Mesendoderm (in vitro differentiated cells): ENCODE measurements at regions not wholly inside any gene's neighbourhood (a gene's known extent, or its start where the extent isn't known, plus 50 kb on each side); places are given as distances from the start of the nearest gene placed in this dataset.

Source experiments
- DNase-seq: peaks from one replicate; pipeline ENCODE4 v3.0.0; 2013
- H2AK5ac ChIP-seq: 2 replicates; pipeline ENCODE4 v1.6.1; 2013; ENCODE audit warnings: low read length, inconsistent platforms
- H2BK120ac ChIP-seq: 2 replicates; pipeline ENCODE4 v1.6.1; 2013; ENCODE audit warnings: low read depth, mild to moderate bottlenecking, low read length, moderate library complexity, mixed read lengths
- H2BK15ac ChIP-seq: replicated peaks from 2 replicates; pipeline ENCODE4 v1.6.1; 2013; ENCODE audit warnings: low read depth, mild to moderate bottlenecking, moderate library complexity
- H2BK5ac ChIP-seq: 2 replicates; pipeline ENCODE4 v1.6.1; 2013; ENCODE audit warnings: low read length, inconsistent platforms
- H3K18ac ChIP-seq: 2 replicates; pipeline ENCODE4 v1.6.1; 2013; ENCODE audit warnings: mild to moderate bottlenecking, low read length, mixed read lengths
- H3K23ac ChIP-seq: one replicate; pipeline ENCODE4 v1.6.1; 2013; ENCODE audit warnings: low read length
- H3K27ac ChIP-seq: 2 replicates; pipeline ENCODE4 v1.5.1; 2013; ENCODE audit warnings: low read depth, mild to moderate bottlenecking, inconsistent platforms, low read length, moderate library complexity
- H3K27me3 ChIP-seq: 2 replicates; pipeline ENCODE4 v1.6.1; 2013; ENCODE audit warnings: low read length, control low read depth, mild to moderate bottlenecking, inconsistent platforms; ENCODE audit not compliant: insufficient read depth, poor library complexity
- H3K36me3 ChIP-seq: 2 replicates; pipeline ENCODE4 v1.6.1; 2013; ENCODE audit warnings: low read length, inconsistent platforms; ENCODE audit not compliant: control insufficient read depth, insufficient read depth
- H3K4ac ChIP-seq: one replicate; pipeline ENCODE4 v1.6.1; 2013; ENCODE audit warnings: low read depth, mild to moderate bottlenecking, low read length, moderate library complexity
- H3K4me1 ChIP-seq: 2 replicates; pipeline ENCODE4 v1.6.1; 2013; ENCODE audit warnings: low read depth, low read length, inconsistent platforms; ENCODE audit not compliant: control insufficient read depth
- H3K4me2 ChIP-seq: 2 replicates; pipeline ENCODE4 v1.6.1; 2013; ENCODE audit warnings: low read length
- H3K4me3 ChIP-seq: 2 replicates; pipeline ENCODE4 v1.5.1; 2013; ENCODE audit warnings: mild to moderate bottlenecking, low read length
- H3K56ac ChIP-seq: one replicate; pipeline ENCODE4 v1.6.1; 2013; ENCODE audit warnings: low read length
- H3K79me1 ChIP-seq: 2 replicates; pipeline ENCODE4 v1.6.1; 2013; ENCODE audit warnings: low read length, inconsistent platforms
- H3K79me2 ChIP-seq: 2 replicates; pipeline ENCODE4 v1.6.1; 2013; ENCODE audit warnings: mild to moderate bottlenecking, low read length; ENCODE audit not compliant: control insufficient read depth, insufficient read depth
- H3K9ac ChIP-seq: 2 replicates; pipeline ENCODE4 v1.6.1; 2013; ENCODE audit warnings: low read length, inconsistent platforms
- H4K5ac ChIP-seq: one replicate; pipeline ENCODE4 v1.6.1; 2013; ENCODE audit warnings: low read length
- H4K8ac ChIP-seq: one replicate; pipeline ENCODE4 v1.6.1; 2013; ENCODE audit warnings: low read depth, mild to moderate bottlenecking, control low read depth, low read length, moderate library complexity
- WGBS: extraction: QIAGEN DNeasy Blood & Tissue Kit; methylation state at CpG from one replicate; pipeline ENCODE4 v1.1.7; 2013; ENCODE audit warnings: low lambda C conversion rate, missing lambda C conversion rate; ENCODE audit not compliant: insufficient coverage; ENCODE audit errors: extremely low coverage; 5-methylcytosine and 5-hydroxymethylcytosine counted together

- DNase-seq: peak; percentile 67
- no peak overlapping the region for H3K56ac ChIP-seq
- no peak overlapping the region for H2AK5ac ChIP-seq
- H3K36me3 ChIP-seq: no peaks in the 10 kb centered on the region
- H3K79me2 ChIP-seq: no peaks in the 10 kb centered on the region
- H3K9ac ChIP-seq: no peak overlapping the region
- no peaks in the 10 kb centered on the region for H3K79me1 ChIP-seq
- H2BK120ac ChIP-seq: no peak overlapping the region
- H4K5ac ChIP-seq: no peak overlapping the region
- no peak overlapping the region for H4K8ac ChIP-seq
- no peak overlapping the region for H3K18ac ChIP-seq
- H2BK15ac ChIP-seq: no peak overlapping the region
- H3K4me1 ChIP-seq: no peaks in the 10 kb centered on the region
- no peak overlapping the region for H3K4ac ChIP-seq
- H3K27me3 ChIP-seq: no peaks in the 10 kb centered on the region
- no peak overlapping the region for H3K4me2 ChIP-seq
- no peak overlapping the region for H3K27ac ChIP-seq
- H2BK5ac ChIP-seq: no peak overlapping the region
- no peak overlapping the region for H3K4me3 ChIP-seq
- H3K23ac ChIP-seq: no peak overlapping the region
- no CpG with 5 or more reads among the region's 2 CpGs for WGBS
These were observed 220.5 kb upstream of the ATXN7L3B start for GRCh38 chr12:74317078-74317601.

- Histone ChIP-seq H3K4me1 (no peaks in the 10 kb centered on the region), H3K23ac (no peak overlapping the region), H2BK120ac (no peak overlapping the region), H3K4me2 (no peak overlapping the region), H3K36me3 (no peaks in the 10 kb centered on the region), H3K4me3 (no peak overlapping the region), H3K9ac (no peak overlapping the region), H2BK15ac (no peak overlapping the region), H2AK5ac (no peak overlapping the region), H3K79me2 (no peaks in the 10 kb centered on the region), H2BK5ac (no peak overlapping the region), H3K27me3 (no peaks in the 10 kb centered on the region), H3K27ac (no peak overlapping the region), H4K5ac (no peak overlapping the region), H3K4ac (no peak overlapping the region), H3K79me1 (no peaks in the 10 kb centered on the region), H4K8ac (no peak overlapping the region), H3K56ac (no peak overlapping the region), H3K18ac (no peak overlapping the region)
- no peak for DNase-seq
- WGBS: no CpG with 5 or more reads among the region's 1 CpG
These were observed 219.9 kb upstream of the ATXN7L3B start for GRCh38 chr12:74317741-74318140.

GRCh38 chr12:74319886-74320285 is 217.7 kb upstream of the ATXN7L3B start:
- Histone ChIP-seq H3K4me2 (no peak overlapping the region), H3K27ac (no peak overlapping the region), H4K5ac (no peak overlapping the region), H2BK5ac (no peak overlapping the region), H3K79me2 (no peaks in the 10 kb centered on the region), H3K23ac (no peak overlapping the region), H3K4me1 (no peaks in the 10 kb centered on the region), H3K79me1 (no peaks in the 10 kb centered on the region), H2BK15ac (no peak overlapping the region), H3K18ac (no peak overlapping the region), H3K56ac (peak overlapping the region; percentile 25), H2BK120ac (no peak overlapping the region), H2AK5ac (no peak overlapping the region), H4K8ac (no peak overlapping the region), H3K9ac (no peak overlapping the region), H3K36me3 (no peaks in the 10 kb centered on the region), H3K4ac (no peak overlapping the region), H3K27me3 (no peaks in the 10 kb centered on the region), H3K4me3 (no peak overlapping the region)
- no peak for DNase-seq
- WGBS: no CpG with 5 or more reads among the region's 5 CpGs

GRCh38 chr12:74321381-74321780 is 216.3 kb upstream of the ATXN7L3B start:
- Histone ChIP-seq H3K23ac (no peak overlapping the region), H2BK15ac (no peak overlapping the region), H3K27me3 (no peaks in the 10 kb centered on the region), H3K27ac (no peak overlapping the region), H3K36me3 (no peaks in the 10 kb centered on the region), H4K8ac (no peak overlapping the region), H3K56ac (no peak overlapping the region), H2BK5ac (no peak overlapping the region), H3K4me2 (no peak overlapping the region), H3K9ac (no peak overlapping the region), H3K79me2 (no peaks in the 10 kb centered on the region), H3K4ac (no peak overlapping the region), H3K18ac (no peak overlapping the region), H2AK5ac (no peak overlapping the region), H3K4me3 (no peak overlapping the region), H4K5ac (no peak overlapping the region), H3K79me1 (no peaks in the 10 kb centered on the region), H3K4me1 (no peaks in the 10 kb centered on the region), H2BK120ac (no peak overlapping the region)
- no CpG with 5 or more reads among the region's 6 CpGs for WGBS
- DNase-seq: no peak

GRCh38 chr12:74322792-74323191 is 214.8 kb upstream of the ATXN7L3B start:
- Histone ChIP-seq H3K79me2 (no peaks in the 10 kb centered on the region), H3K79me1 (no peaks in the 10 kb centered on the region), H3K9ac (no peak overlapping the region), H3K4me1 (no peaks in the 10 kb centered on the region), H2BK120ac (no peak overlapping the region), H3K18ac (no peak overlapping the region), H3K56ac (no peak overlapping the region), H3K23ac (no peak overlapping the region), H3K27me3 (no peaks in the 10 kb centered on the region), H2BK5ac (no peak overlapping the region), H3K27ac (no peak overlapping the region), H4K8ac (no peak overlapping the region), H3K4me3 (no peak overlapping the region), H4K5ac (no peak overlapping the region), H3K4ac (no peak overlapping the region), H3K4me2 (no peak overlapping the region), H2AK5ac (no peak overlapping the region), H2BK15ac (no peak overlapping the region), H3K36me3 (no peaks in the 10 kb centered on the region)
- no peak for DNase-seq
- no CpG with 5 or more reads among the region's 2 CpGs for WGBS

GRCh38 chr12:74328623-74329022 is 209.0 kb upstream of the ATXN7L3B start:
- no peak overlapping the region for H3K18ac ChIP-seq
- no peak overlapping the region for H3K9ac ChIP-seq
- no peak overlapping the region for H2BK120ac ChIP-seq
- no peak overlapping the region for H3K56ac ChIP-seq
- no peak overlapping the region for H4K5ac ChIP-seq
- no peaks in the 10 kb centered on the region for H3K4me1 ChIP-seq
- H3K27ac ChIP-seq: no peak overlapping the region
- no peak overlapping the region for H3K4me3 ChIP-seq
- no peaks in the 10 kb centered on the region for H3K36me3 ChIP-seq
- H2AK5ac ChIP-seq: no peak overlapping the region
- peak; percentile 59 for DNase-seq
- no peak overlapping the region for H4K8ac ChIP-seq
- no peak overlapping the region for H3K4me2 ChIP-seq
- H3K79me1 ChIP-seq: no peaks in the 10 kb centered on the region
- no peak overlapping the region for H3K4ac ChIP-seq
- H3K27me3 ChIP-seq: no peaks in the 10 kb centered on the region
- H3K79me2 ChIP-seq: no peaks in the 10 kb centered on the region
- no CpG with 5 or more reads among the region's 2 CpGs for WGBS
- H2BK5ac ChIP-seq: no peak overlapping the region
- H3K23ac ChIP-seq: no peak overlapping the region
- no peak overlapping the region for H2BK15ac ChIP-seq
